ENCODE measurements at regions not wholly inside any gene's neighbourhood (a gene's known extent, or its start where the extent isn't known, plus 50 kb on each side); places are given as distances from the start of the nearest gene placed in this dataset.
A peak's percentile ranks its signal among the peaks of the same experiment; 100 is the strongest.
"Not testable (repeated sequence)": the region's sequence is repeated elsewhere in the genome, so short reads cannot be mapped to it uniquely, and the experiment has no call there.

GRCh38 chr10:120047926-120048325 is 155.4 kb downstream of the SEC23IP start:
- DNase-seq (ENCODE audit: low read depth in 3 of 3, low spot score in 2 of 3) = no peak

GRCh38 chr10:120048391-120048790 is 155.9 kb downstream of the SEC23IP start:
- no peak for DNase-seq (ENCODE audit: low read depth in 3 of 3, low spot score in 2 of 3)

GRCh38 chr10:120051671-120052070 is 159.1 kb downstream of the SEC23IP start:
- DNase-seq (ENCODE audit: low read depth in 3 of 3, low spot score in 2 of 3) = no peak

- no peak for DNase-seq (ENCODE audit: low read depth in 3 of 3, low spot score in 2 of 3)
Observed at GRCh38 chr10:120052964-120053702, 160.6 kb downstream of the SEC23IP start.

- DNase-seq (ENCODE audit: low read depth in 3 of 3, low spot score in 2 of 3) = not testable (repeated sequence)
Observed at GRCh38 chr10:120059790-120060189, 167.3 kb downstream of the SEC23IP start.

- DNase-seq (ENCODE audit: low read depth in 3 of 3, low spot score in 2 of 3) = no peak
Observed at GRCh38 chr10:120067427-120067826, 174.9 kb downstream of the SEC23IP start.

GRCh38 chr10:120069700-120070099 is 177.2 kb downstream of the SEC23IP start:
- DNase-seq (ENCODE audit: low read depth in 3 of 3, low spot score in 2 of 3) = no peak

- DNase-seq (ENCODE audit: low read depth in 3 of 3, low spot score in 2 of 3) = no peak
Observed at GRCh38 chr10:120075349-120075748, 182.8 kb downstream of the SEC23IP start.

GRCh38 chr10:120076996-120077706 is 184.6 kb downstream of the SEC23IP start:
- no peak for DNase-seq (ENCODE audit: low read depth in 3 of 3, low spot score in 2 of 3)

- no peak for DNase-seq (ENCODE audit: low read depth in 3 of 3, low spot score in 2 of 3)
Observed at GRCh38 chr10:120077707-120078492, 185.4 kb downstream of the SEC23IP start.

- DNase-seq (ENCODE audit: low read depth in 3 of 3, low spot score in 2 of 3) = peak in 1 of 3 donors; percentile 25
Observed at GRCh38 chr10:120085096-120085796, 192.7 kb downstream of the SEC23IP start.

- no peak for DNase-seq (ENCODE audit: low read depth in 3 of 3, low spot score in 2 of 3)
Observed at GRCh38 chr10:120086066-120086465, 193.5 kb downstream of the SEC23IP start.

GRCh38 chr10:120087109-120087508 is 194.6 kb downstream of the SEC23IP start:
- no peak for DNase-seq (ENCODE audit: low read depth in 3 of 3, low spot score in 2 of 3)

- DNase-seq (ENCODE audit: low read depth in 3 of 3, low spot score in 2 of 3) = no peak
Observed at GRCh38 chr10:120095875-120096274, 203.3 kb downstream of the SEC23IP start.

GRCh38 chr10:120097766-120098165 is 205.2 kb downstream of the SEC23IP start:
- no peak for DNase-seq (ENCODE audit: low read depth in 3 of 3, low spot score in 2 of 3)

- no peak for DNase-seq (ENCODE audit: low read depth in 3 of 3, low spot score in 2 of 3)
Observed at GRCh38 chr10:120098232-120098930, 205.9 kb downstream of the SEC23IP start.

- DNase-seq (ENCODE audit: low read depth in 3 of 3, low spot score in 2 of 3) = no peak
Observed at GRCh38 chr10:120103738-120104560, 211.4 kb downstream of the SEC23IP start.

- DNase-seq (ENCODE audit: low read depth in 3 of 3, low spot score in 2 of 3) = no peak
Observed at GRCh38 chr10:120105001-120105400, 212.5 kb downstream of the SEC23IP start.

- DNase-seq (ENCODE audit: low read depth in 3 of 3, low spot score in 2 of 3) = no peak
Observed at GRCh38 chr10:120105492-120105891, 213.0 kb downstream of the SEC23IP start.

Measured in right renal cortex interstitium (tissue), 3 donors.